ENCODE measurements at regions not wholly inside any gene's neighbourhood (a gene's known extent, or its start where the extent isn't known, plus 50 kb on each side); places are given as distances from the start of the nearest gene placed in this dataset.
"Not testable (repeated sequence)": the region's sequence is repeated elsewhere in the genome, so short reads cannot be mapped to it uniquely, and the experiment has no call there.

DNA sequence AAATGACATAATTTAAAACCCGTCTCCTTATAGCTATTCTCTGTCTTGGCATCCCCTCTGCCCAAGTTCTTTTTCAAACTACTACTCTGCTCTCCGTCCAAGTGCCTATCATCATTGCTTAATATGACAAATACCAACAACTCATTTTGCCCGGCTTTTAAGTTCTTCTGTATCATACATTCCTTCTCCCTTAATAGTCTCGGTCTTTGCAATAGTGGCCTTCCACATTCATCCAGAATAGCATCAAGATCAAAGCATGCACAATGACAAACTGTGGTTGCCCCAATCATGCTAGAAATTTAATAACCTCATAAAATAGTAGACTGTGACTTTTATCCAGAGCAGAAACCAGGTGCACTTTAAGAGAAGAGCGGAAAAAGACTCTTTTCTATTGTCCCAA, 198.9 kb downstream of the ETV1 start:
- no peaks in the 10 kb centered on the region for H3K36me3 ChIP-seq (ENCODE audit: control insufficient read depth in 1 of 2, insufficient read depth in 2 of 2, low read length in 2 of 2)
- H3K4me3 ChIP-seq (ENCODE audit: low read depth in 1 of 2, low read length in 2 of 2), result no peak overlapping the region
- H3K9me3 ChIP-seq (ENCODE audit: control insufficient read depth in 1 of 2, low read length in 2 of 2), result no peaks in the 10 kb centered on the region
- no peaks in the 10 kb centered on the region for H3K4me1 ChIP-seq (ENCODE audit: control insufficient read depth in 1 of 2, insufficient read depth in 2 of 2, low read length in 2 of 2)
- no peak overlapping the region for H3K9ac ChIP-seq (ENCODE audit: low read depth in 1 of 2, low read length in 2 of 2)
- H3K27ac ChIP-seq (ENCODE audit: low read depth, low read length), result no peak overlapping the region
- H3K27me3 ChIP-seq (ENCODE audit: control insufficient read depth in 1 of 2, insufficient read depth in 2 of 2, low read length in 2 of 2), result no peaks in the 10 kb centered on the region

DNA sequence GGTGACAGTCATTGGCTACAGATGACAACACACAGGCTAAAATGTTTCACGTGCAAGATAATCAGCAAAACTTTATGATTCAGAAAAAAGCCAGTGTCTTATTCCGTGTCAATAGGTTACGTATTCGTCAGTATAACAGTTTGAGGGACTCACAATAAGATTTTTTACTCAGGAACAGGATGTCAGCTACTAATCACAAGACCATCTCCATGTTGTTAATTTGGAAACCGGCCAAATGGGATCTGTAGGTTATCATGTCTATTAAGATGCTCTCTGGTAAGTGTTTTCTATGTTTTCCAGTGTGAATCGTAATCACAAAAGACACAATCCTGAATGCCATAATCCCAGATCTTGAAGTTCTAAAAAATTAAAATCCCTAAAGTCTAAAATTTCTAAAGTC, 197.3 kb downstream of the ETV1 start:
- Histone ChIP-seq H3K27me3 (ENCODE audit: control insufficient read depth in 1 of 2, insufficient read depth in 2 of 2, low read length in 2 of 2) (no peaks in the 10 kb centered on the region), H3K4me1 (ENCODE audit: control insufficient read depth in 1 of 2, insufficient read depth in 2 of 2, low read length in 2 of 2) (no peaks in the 10 kb centered on the region), H3K4me3 (ENCODE audit: low read depth in 1 of 2, low read length in 2 of 2) (no peak overlapping the region), H3K27ac (ENCODE audit: low read depth, low read length) (no peak overlapping the region), H3K36me3 (ENCODE audit: control insufficient read depth in 1 of 2, insufficient read depth in 2 of 2, low read length in 2 of 2) (no peaks in the 10 kb centered on the region), H3K9me3 (ENCODE audit: control insufficient read depth in 1 of 2, low read length in 2 of 2) (no peaks in the 10 kb centered on the region), H3K9ac (ENCODE audit: low read depth in 1 of 2, low read length in 2 of 2) (no peak overlapping the region)

DNA sequence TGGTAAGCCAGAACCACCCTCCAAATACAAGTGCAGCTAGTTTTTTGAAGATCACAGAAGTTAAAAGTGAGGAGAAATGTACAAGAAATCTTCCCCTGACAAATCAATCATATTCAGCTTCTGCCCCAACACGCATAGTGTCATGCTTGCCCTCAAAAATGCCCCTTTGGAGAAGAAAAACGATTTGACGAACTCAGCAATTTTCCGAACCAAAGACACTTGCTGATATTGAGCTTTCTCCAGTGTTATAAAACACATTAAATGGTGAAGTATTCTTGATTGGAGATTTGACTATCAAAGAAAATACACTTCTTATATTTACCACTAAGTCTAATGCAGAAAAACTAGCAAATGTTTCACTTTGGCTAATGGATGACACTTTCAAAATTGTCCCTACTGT, 195.5 kb downstream of the ETV1 start:
- no peaks in the 10 kb centered on the region for H3K27me3 ChIP-seq (ENCODE audit: control insufficient read depth in 1 of 2, insufficient read depth in 2 of 2, low read length in 2 of 2)
- H3K9me3 ChIP-seq (ENCODE audit: control insufficient read depth in 1 of 2, low read length in 2 of 2), result no peaks in the 10 kb centered on the region
- no peaks in the 10 kb centered on the region for H3K4me1 ChIP-seq (ENCODE audit: control insufficient read depth in 1 of 2, insufficient read depth in 2 of 2, low read length in 2 of 2)
- no peak overlapping the region for H3K9ac ChIP-seq (ENCODE audit: low read depth in 1 of 2, low read length in 2 of 2)
- no peak overlapping the region for H3K27ac ChIP-seq (ENCODE audit: low read depth, low read length)
- H3K36me3 ChIP-seq (ENCODE audit: control insufficient read depth in 1 of 2, insufficient read depth in 2 of 2, low read length in 2 of 2), result no peaks in the 10 kb centered on the region
- H3K4me3 ChIP-seq (ENCODE audit: low read depth in 1 of 2, low read length in 2 of 2), result no peak overlapping the region

DNA sequence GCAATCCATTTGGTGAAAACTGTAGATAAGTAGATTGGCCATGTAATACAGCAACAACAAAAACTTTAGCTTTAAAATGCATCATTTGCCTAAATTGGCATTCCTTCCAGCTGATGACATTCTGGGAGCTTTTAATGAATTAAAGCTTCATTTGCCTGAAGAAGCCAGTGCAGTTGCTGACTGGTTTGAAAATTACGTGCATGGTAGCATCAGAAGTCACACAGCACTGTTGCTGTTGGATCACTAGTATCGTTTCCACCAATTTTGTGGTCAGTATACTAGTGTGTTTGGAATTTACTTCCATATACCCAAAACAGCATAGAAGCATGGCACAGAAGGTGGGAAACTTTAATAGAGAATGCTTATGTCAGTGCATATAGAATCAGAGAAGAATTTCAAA, 194.9 kb downstream of the ETV1 start:
- H3K9me3 ChIP-seq (ENCODE audit: control insufficient read depth in 1 of 2, low read length in 2 of 2), result no peaks in the 10 kb centered on the region
- no peak overlapping the region for H3K4me3 ChIP-seq (ENCODE audit: low read depth in 1 of 2, low read length in 2 of 2)
- H3K36me3 ChIP-seq (ENCODE audit: control insufficient read depth in 1 of 2, insufficient read depth in 2 of 2, low read length in 2 of 2), result no peaks in the 10 kb centered on the region
- no peak overlapping the region for H3K9ac ChIP-seq (ENCODE audit: low read depth in 1 of 2, low read length in 2 of 2)
- H3K27ac ChIP-seq (ENCODE audit: low read depth, low read length), result no peak overlapping the region
- no peaks in the 10 kb centered on the region for H3K27me3 ChIP-seq (ENCODE audit: control insufficient read depth in 1 of 2, insufficient read depth in 2 of 2, low read length in 2 of 2)
- H3K4me1 ChIP-seq (ENCODE audit: control insufficient read depth in 1 of 2, insufficient read depth in 2 of 2, low read length in 2 of 2), result no peaks in the 10 kb centered on the region

DNA sequence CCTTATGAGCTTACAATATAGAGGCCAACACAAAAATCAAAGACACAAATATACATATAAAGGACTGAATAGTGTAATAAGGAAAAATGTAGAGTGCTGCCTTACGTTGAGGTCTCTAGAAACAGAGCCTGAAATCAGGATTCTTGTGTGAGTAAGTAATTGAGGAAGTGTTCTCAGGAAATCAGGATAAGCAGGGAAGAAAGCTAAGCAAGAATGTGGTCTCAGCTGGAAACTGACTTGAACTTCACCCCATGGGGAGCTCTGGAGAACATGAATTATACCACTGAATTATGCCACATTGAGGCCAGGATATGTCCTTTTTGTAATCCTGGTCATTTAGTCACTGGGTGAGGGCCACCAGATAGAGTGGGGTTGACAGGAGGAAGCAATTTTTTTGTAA, 191.9 kb downstream of the ETV1 start:
- H3K4me1 ChIP-seq (ENCODE audit: control insufficient read depth in 1 of 2, insufficient read depth in 2 of 2, low read length in 2 of 2), result no peaks in the 10 kb centered on the region
- no peaks in the 10 kb centered on the region for H3K9me3 ChIP-seq (ENCODE audit: control insufficient read depth in 1 of 2, low read length in 2 of 2)
- no peak overlapping the region for H3K27ac ChIP-seq (ENCODE audit: low read depth, low read length)
- no peak overlapping the region for H3K9ac ChIP-seq (ENCODE audit: low read depth in 1 of 2, low read length in 2 of 2)
- H3K4me3 ChIP-seq (ENCODE audit: low read depth in 1 of 2, low read length in 2 of 2), result no peak overlapping the region
- no peaks in the 10 kb centered on the region for H3K36me3 ChIP-seq (ENCODE audit: control insufficient read depth in 1 of 2, insufficient read depth in 2 of 2, low read length in 2 of 2)
- no peaks in the 10 kb centered on the region for H3K27me3 ChIP-seq (ENCODE audit: control insufficient read depth in 1 of 2, insufficient read depth in 2 of 2, low read length in 2 of 2)

DNA sequence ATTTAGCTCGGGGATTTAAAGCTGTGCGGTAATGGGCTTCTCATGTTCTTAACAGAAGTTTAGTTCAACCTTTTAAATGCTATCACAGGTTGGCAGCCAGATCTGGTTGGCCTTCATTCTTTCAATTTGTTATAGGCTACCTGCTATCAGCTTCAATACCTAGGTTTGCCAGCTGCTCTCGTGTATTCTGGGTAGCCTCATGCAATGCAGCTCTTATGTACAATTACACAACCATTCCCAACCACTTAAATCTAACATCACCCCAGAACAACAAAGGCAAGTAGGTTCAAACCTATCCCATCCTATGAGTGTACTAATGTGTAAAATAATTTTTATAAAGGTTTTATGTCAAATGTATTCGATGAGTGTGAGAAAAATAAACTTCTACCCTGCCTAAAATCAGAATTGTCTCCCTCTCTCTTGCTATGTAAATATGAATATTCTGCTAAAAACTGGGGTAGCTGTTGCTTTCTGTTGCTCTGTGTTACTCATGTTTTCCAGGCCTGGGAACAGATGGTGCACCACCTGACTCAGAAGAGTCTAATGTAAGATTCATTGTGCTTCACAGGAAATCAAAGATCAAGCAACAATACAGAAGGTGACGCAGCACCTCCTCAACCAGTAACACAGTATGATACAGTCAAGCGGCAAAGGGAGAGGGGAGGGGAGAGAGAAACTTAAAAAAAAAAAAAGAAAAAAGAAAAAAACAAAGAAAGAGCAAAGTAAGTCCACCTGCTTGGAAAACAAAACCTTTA, 188.6 kb downstream of the ETV1 start:
- H3K27ac ChIP-seq (ENCODE audit: low read depth, low read length), result no peak overlapping the region
- H3K4me3 ChIP-seq (ENCODE audit: low read depth in 1 of 2, low read length in 2 of 2), result no peak overlapping the region
- no peaks in the 10 kb centered on the region for H3K4me1 ChIP-seq (ENCODE audit: control insufficient read depth in 1 of 2, insufficient read depth in 2 of 2, low read length in 2 of 2)
- H3K9ac ChIP-seq (ENCODE audit: low read depth in 1 of 2, low read length in 2 of 2), result no peak overlapping the region
- no peaks in the 10 kb centered on the region for H3K36me3 ChIP-seq (ENCODE audit: control insufficient read depth in 1 of 2, insufficient read depth in 2 of 2, low read length in 2 of 2)
- H3K9me3 ChIP-seq (ENCODE audit: control insufficient read depth in 1 of 2, low read length in 2 of 2), result no peaks in the 10 kb centered on the region
- H3K27me3 ChIP-seq (ENCODE audit: control insufficient read depth in 1 of 2, insufficient read depth in 2 of 2, low read length in 2 of 2), result no peaks in the 10 kb centered on the region

DNA sequence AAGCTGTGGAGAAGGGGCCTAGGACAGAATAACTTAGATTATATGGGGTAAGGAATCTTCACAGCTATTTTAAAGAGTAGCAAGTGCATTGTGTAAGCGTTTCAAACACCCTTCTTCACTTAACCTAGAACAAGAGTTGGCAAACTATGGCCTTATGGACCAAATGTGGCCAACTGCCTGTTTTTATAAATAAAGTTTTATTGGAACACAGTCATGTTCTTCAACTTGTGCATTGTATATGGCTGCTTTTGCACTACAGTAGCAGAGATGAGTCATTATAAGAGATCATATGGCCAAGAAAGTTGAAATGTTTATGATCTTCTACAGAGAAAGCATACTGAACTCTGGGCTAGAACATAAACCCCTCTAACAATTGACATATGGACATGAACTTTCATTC, 187.8 kb downstream of the ETV1 start:
- Histone ChIP-seq H3K4me1 (ENCODE audit: control insufficient read depth in 1 of 2, insufficient read depth in 2 of 2, low read length in 2 of 2) (no peaks in the 10 kb centered on the region), H3K9ac (ENCODE audit: low read depth in 1 of 2, low read length in 2 of 2) (no peak overlapping the region), H3K36me3 (ENCODE audit: control insufficient read depth in 1 of 2, insufficient read depth in 2 of 2, low read length in 2 of 2) (no peaks in the 10 kb centered on the region), H3K27me3 (ENCODE audit: control insufficient read depth in 1 of 2, insufficient read depth in 2 of 2, low read length in 2 of 2) (no peaks in the 10 kb centered on the region), H3K4me3 (ENCODE audit: low read depth in 1 of 2, low read length in 2 of 2) (no peak overlapping the region), H3K9me3 (ENCODE audit: control insufficient read depth in 1 of 2, low read length in 2 of 2) (no peaks in the 10 kb centered on the region), H3K27ac (ENCODE audit: low read depth, low read length) (no peak overlapping the region)

DNA sequence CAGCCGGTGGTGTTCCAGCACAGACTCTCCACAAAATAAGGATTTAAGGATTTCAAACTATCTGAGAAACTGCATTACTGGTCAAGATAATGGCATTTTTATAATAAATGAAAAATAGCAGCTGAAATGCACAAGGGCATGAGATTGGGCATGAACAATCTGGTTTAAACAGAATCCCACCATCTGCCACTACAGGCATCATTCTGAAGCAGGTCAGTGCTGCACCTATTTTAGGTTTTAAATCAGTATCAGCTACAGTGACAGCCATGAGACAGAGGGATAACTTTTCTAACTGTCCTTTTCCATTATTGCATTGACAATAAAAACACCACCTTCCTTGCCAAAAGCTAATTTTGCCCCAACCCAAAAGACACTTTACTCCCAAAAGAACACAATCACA, 186.8 kb downstream of the ETV1 start:
- no peaks in the 10 kb centered on the region for H3K4me1 ChIP-seq (ENCODE audit: control insufficient read depth in 1 of 2, insufficient read depth in 2 of 2, low read length in 2 of 2)
- H3K9ac ChIP-seq (ENCODE audit: low read depth in 1 of 2, low read length in 2 of 2), result no peak overlapping the region
- no peak overlapping the region for H3K4me3 ChIP-seq (ENCODE audit: low read depth in 1 of 2, low read length in 2 of 2)
- H3K9me3 ChIP-seq (ENCODE audit: control insufficient read depth in 1 of 2, low read length in 2 of 2), result no peaks in the 10 kb centered on the region
- H3K27me3 ChIP-seq (ENCODE audit: control insufficient read depth in 1 of 2, insufficient read depth in 2 of 2, low read length in 2 of 2), result no peaks in the 10 kb centered on the region
- no peak overlapping the region for H3K27ac ChIP-seq (ENCODE audit: low read depth, low read length)
- no peaks in the 10 kb centered on the region for H3K36me3 ChIP-seq (ENCODE audit: control insufficient read depth in 1 of 2, insufficient read depth in 2 of 2, low read length in 2 of 2)

DNA sequence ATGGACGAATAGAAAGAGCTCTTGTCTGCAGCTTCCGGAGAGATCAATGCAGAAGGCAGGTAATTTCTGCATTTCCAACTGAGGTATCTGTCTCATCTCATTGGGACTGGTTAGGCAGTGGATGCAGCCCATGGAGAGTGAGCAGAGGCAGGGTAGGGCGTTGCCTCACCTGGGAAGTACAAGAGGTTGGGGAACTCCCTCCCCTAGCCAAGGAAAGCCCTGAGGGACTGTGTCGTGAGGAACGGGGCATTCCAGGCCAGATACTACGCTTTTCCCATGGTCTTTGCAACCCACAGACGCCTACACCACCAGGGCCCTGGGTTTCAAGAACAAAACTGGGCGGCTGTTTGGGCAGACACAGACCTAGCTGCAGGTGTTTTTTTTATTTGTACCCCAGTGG, 186.3 kb downstream of the ETV1 start:
- no peaks in the 10 kb centered on the region for H3K9me3 ChIP-seq (ENCODE audit: control insufficient read depth in 1 of 2, low read length in 2 of 2)
- H3K9ac ChIP-seq (ENCODE audit: low read depth in 1 of 2, low read length in 2 of 2), result no peak overlapping the region
- no peaks in the 10 kb centered on the region for H3K36me3 ChIP-seq (ENCODE audit: control insufficient read depth in 1 of 2, insufficient read depth in 2 of 2, low read length in 2 of 2)
- H3K4me3 ChIP-seq (ENCODE audit: low read depth in 1 of 2, low read length in 2 of 2), result no peak overlapping the region
- H3K27me3 ChIP-seq (ENCODE audit: control insufficient read depth in 1 of 2, insufficient read depth in 2 of 2, low read length in 2 of 2), result no peaks in the 10 kb centered on the region
- no peaks in the 10 kb centered on the region for H3K4me1 ChIP-seq (ENCODE audit: control insufficient read depth in 1 of 2, insufficient read depth in 2 of 2, low read length in 2 of 2)
- H3K27ac ChIP-seq (ENCODE audit: low read depth, low read length), result no peak overlapping the region

DNA sequence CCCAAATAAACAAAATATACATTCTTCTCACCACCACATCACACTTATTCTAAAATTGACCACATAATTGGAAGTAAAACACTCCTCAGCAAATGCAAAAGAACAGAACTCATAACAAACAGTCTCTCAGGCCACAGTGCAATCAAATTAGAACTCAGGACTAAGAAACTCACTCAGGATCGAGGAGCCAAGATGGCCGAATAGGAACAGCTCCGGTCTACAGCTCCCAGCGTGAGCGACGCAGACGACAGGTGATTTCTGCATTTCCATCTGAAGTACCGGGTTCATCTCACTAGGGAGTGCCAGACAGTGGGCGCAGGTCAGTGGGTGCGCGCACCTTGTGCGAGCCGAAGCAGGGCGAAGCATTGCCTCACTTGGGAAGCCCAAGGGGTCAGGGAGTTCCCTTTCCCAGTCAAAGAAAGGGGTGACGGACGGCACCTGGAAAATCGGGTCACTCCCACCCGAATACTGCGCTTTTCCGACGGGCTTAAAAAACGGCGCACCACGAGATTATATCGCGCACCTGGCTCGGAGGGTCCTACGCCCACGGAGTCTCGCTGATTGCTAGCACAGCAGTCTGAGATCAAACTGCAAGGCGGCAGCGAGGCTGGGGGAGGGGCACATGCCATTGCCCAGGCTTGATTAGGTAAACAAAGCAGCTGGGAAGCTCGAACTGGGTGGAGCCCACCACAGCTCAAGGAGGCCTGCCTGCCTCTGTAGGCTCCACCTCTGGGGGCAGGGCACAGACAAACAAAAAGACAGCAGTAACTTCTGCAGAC, 183.2 kb downstream of the ETV1 start:
- H3K36me3 ChIP-seq (ENCODE audit: control insufficient read depth in 1 of 2, insufficient read depth in 2 of 2, low read length in 2 of 2); H3K4me3 ChIP-seq (ENCODE audit: low read depth in 1 of 2, low read length in 2 of 2); H3K27me3 ChIP-seq (ENCODE audit: control insufficient read depth in 1 of 2, insufficient read depth in 2 of 2, low read length in 2 of 2); H3K4me1 ChIP-seq (ENCODE audit: control insufficient read depth in 1 of 2, insufficient read depth in 2 of 2, low read length in 2 of 2); H3K9ac ChIP-seq (ENCODE audit: low read depth in 1 of 2, low read length in 2 of 2); H3K27ac ChIP-seq (ENCODE audit: low read depth, low read length); H3K9me3 ChIP-seq (ENCODE audit: control insufficient read depth in 1 of 2, low read length in 2 of 2): not testable (repeated sequence)

All from duodenal mucosa (tissue), 2 donors.